A549 (cell line): ENCODE measurements at regions not wholly inside any gene's neighbourhood (a gene's known extent, or its start where the extent isn't known, plus 50 kb on each side); places are given as distances from the start of the nearest gene placed in this dataset.

ENCODE experiments used
- CBX2 ChIP-seq: fragments of 200-600 bp; sonication (generic); IDR thresholded peaks from 2 replicates; pipeline ENCODE4 v1.6.1; 2016; ENCODE audit warnings: low read depth, mild to moderate bottlenecking, borderline replicate concordance
- CHD4 ChIP-seq: fragments of 200-600 bp; sonication (generic); IDR thresholded peaks from 2 replicates; pipeline ENCODE4 v1.6.1; 2016; ENCODE audit warnings: antibody characterized with exemption, mild to moderate bottlenecking, borderline replicate concordance
- CTCF ChIP-seq: fragments of >200 bp; sonication (Bioruptor Twin); formaldehyde crosslinking; IDR thresholded peaks from 3 replicates; pipeline ENCODE4 v1.5.1; 2016
- ELK1 ChIP-seq: fragments of 150-350 bp; IDR thresholded peaks from 2 replicates; pipeline ENCODE4 v1.6.1; 2014; ENCODE audit warnings: low read depth, mild to moderate bottlenecking, low read length
- EP300 ChIP-seq, 2 experiments: fragments of >200 bp; sonication (Bioruptor Twin); formaldehyde crosslinking; IDR thresholded peaks; 2 replicates in 1 of 2; 3 replicates in 1 of 2; pipeline ENCODE4 v1.6.1; 2016 to 2017
- FOSB ChIP-seq: fragments of 250-450 bp; sonication (Bioruptor Pico); IDR thresholded peaks from 2 replicates; pipeline ENCODE4 v1.5.0; 2020; ENCODE audit warnings: mild to moderate bottlenecking, moderate library complexity
- POLR2A ChIP-seq: IDR thresholded peaks from 2 replicates; pipeline ENCODE4 v1.6.1; 2012; ENCODE audit warnings: mild to moderate bottlenecking, low read length
- POLR2AphosphoS2 ChIP-seq: conservative IDR thresholded peaks from 2 replicates; pipeline ENCODE4 v1.6.1; 2012; ENCODE audit warnings: low read length, improper control_type of control experiment, inconsistent platforms

GRCh38 chr13:105016266-105016665 lies 1519.2 kb downstream of the EFNB2 start:
- TF ChIP-seq EP300 (IDR thresholded peaks at IDR 0.05) (no peak), CTCF (no peak), POLR2AphosphoS2 (no peak), FOSB (no peak), CHD4 (no peak), POLR2A (no peak), ELK1 (no peak), CBX2 (no peak)
